D721Med (cell line): ENCODE measurements at regions not wholly inside any gene's neighbourhood (a gene's known extent, or its start where the extent isn't known, plus 50 kb on each side); places are given as distances from the start of the nearest gene placed in this dataset.

Experiments
- DNase-seq: peaks from one replicate; pipeline ENCODE4 v3.0.0; 2011; ENCODE audit warnings: low spot score; ENCODE audit not compliant: insufficient read length
- FAIRE-seq: peaks from 2 replicates; lab custom pipeline; 2011; peaks lifted over from hg19 to GRCh38; lab: Jason Lieb, UNC
- CTCF ChIP-seq: IDR thresholded peaks from 2 replicates; pipeline ENCODE4 v1.5.1; 2012; ENCODE audit warnings: mild to moderate bottlenecking, control low read depth; ENCODE audit not compliant: insufficient read depth; ENCODE audit errors: missing control alignments

GRCh38 chr2:205858881-205859441 is 176.7 kb downstream of the NRP2 start:
- FAIRE-seq (no peak), DNase-seq (no peak)
- TF ChIP-seq CTCF, result no peak

- FAIRE-seq, result no peak
- no peak for TF ChIP-seq CTCF
- DNase-seq, result no peak
Measured at GRCh38 chr2:205858275-205858674, 176.0 kb downstream of the NRP2 start.

- TF ChIP-seq CTCF, result no peak
- DNase-seq, result no peak
- FAIRE-seq, result no peak
Measured at GRCh38 chr2:205857520-205858237, 175.4 kb downstream of the NRP2 start.

DNA sequence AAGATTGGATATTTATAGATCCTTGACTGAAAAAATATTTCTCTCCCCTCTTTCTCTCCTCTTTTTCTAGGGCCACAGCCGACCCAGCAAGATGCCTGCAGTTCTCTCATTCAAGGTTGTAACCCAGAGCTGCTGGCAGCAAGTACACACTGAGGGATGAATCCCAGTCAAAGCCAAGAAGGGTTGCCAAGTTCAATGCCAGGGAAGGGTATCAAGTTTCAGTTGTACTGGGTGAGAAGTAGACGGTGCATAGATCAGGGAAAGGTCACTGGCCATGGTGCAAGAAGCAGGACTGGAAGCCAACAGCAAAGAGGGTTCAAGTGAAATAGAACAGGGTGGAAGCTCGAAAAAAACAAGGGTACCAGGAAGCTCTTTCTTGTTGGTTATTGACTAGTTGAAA is 170.2 kb downstream of the NRP2 start:
- DNase-seq (no peak), FAIRE-seq (no peak)
- TF ChIP-seq CTCF, result no peak

DNA sequence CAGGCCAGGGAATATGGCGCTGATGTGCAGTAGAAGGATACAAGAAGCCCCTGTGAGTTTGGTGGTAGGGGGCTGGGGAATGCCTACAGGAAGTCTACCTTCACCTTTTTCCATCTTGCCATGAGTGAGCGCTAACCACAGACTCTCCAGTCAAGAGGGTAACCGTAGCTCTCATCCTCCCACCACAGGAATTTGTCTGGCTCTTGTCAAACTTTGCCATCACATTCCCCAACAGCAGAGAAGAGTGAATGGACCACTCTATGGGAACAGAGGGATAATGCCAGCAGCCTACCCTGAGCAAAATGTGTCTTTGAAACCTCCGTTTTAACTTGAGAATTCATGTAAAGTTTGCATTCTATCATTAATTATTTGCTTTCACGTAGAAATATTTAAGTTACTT is 168.3 kb downstream of the NRP2 start:
- no peak for DNase-seq
- FAIRE-seq, result no peak
- no peak for TF ChIP-seq CTCF

DNA sequence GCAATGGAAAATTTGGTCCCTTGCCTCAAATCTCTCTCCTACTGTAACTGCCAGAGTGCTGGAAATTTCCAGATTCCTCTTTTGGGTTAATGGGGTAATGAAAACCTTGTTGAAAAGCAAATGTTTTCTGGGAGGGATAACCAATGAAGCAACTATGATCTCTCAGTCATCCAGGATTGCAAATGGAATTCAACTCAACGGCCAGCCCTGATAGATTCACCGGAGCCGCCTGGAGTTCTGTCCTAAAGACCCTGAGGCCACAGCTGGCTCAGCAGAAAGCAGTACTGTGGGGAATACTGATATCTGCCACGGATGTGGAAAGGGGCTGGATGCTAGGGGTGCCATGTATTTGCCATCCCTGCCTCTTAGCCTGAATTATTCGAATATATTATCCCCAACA is 167.8 kb downstream of the NRP2 start:
- no peak for FAIRE-seq

More for the DNA sequence above, 167.8 kb downstream of the NRP2 start:
- TF ChIP-seq CTCF, result no peak
- no peak for DNase-seq
